ENCODE measurements at regions not wholly inside any gene's neighbourhood (a gene's known extent, or its start where the extent isn't known, plus 50 kb on each side); places are given as distances from the start of the nearest gene placed in this dataset.

- TF ChIP-seq EZH2 (IDR thresholded peaks at IDR 0.05; ENCODE audit: low read length) (no peak), CTCF (optimal IDR thresholded peaks at IDR 0.05 in 1 of 3, IDR thresholded peaks at IDR 0.05 in 1 of 3, conservative IDR thresholded peaks at IDR 0.05 in 1 of 3; ENCODE audit: extremely low read depth in 1 of 3, insufficient read depth in 2 of 3, low read length in 3 of 3) (no peak)
Measured at GRCh38 chr9:80235752-80236151, 664.0 kb downstream of the TLE4 start.
